ENCODE measurements at regions not wholly inside any gene's neighbourhood (a gene's known extent, or its start where the extent isn't known, plus 50 kb on each side); places are given as distances from the start of the nearest gene placed in this dataset.

GRCh38 chr4:126547352-126547751 lies 1085.4 kb upstream of the INTU start:
- no peak for TF ChIP-seq CTCF (IDR thresholded peaks at IDR 0.05; ENCODE audit: low read depth, low read length)
- DNase-seq: no peak
- H3K36me3 ChIP-seq: no peaks in the 10 kb centered on the region
- no peaks in the 10 kb centered on the region for H3K9me3 ChIP-seq
- peaks cover 4% of the 10 kb centered on the region for H3K4me1 ChIP-seq
- no peak overlapping the region for H3K4me3 ChIP-seq (ENCODE audit: low read depth, low read length)
- no peaks in the 10 kb centered on the region for H3K27me3 ChIP-seq

- DNase-seq: no peak
- H3K4me1 ChIP-seq: peaks cover 4% of the 10 kb centered on the region; the same call in 1 of the 2 replicates
- TF ChIP-seq CTCF (IDR thresholded peaks at IDR 0.05; ENCODE audit: low read depth, low read length): no peak
- no peaks in the 10 kb centered on the region for H3K27me3 ChIP-seq
- no peaks in the 10 kb centered on the region for H3K36me3 ChIP-seq
- no peak overlapping the region for H3K4me3 ChIP-seq (ENCODE audit: low read depth, low read length)
- no peaks in the 10 kb centered on the region; the same call in 1 of the 2 replicates for H3K9me3 ChIP-seq
These were observed 1083.9 kb upstream of the INTU start for GRCh38 chr4:126548890-126549289.

DNA sequence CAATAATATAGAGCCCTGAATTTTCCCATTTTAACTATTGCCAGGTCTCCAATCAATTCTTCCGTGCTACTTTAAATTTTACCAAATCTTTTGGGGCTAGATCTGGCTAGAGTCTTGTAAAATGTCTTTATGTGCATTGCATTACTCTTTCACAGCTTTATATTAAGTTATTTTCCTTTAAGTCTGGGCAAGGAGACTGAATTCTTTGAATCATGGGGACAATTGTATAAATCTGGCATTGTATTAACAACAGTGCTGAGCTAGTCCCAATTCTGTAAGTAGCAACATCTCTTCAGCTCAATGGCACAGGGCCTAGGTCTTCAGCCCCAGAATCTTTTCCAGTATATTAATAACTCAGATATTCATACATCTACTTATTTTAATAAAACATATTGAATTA lies 1080.4 kb upstream of the INTU start:
- no peak for TF ChIP-seq CTCF (IDR thresholded peaks at IDR 0.05; ENCODE audit: low read depth, low read length)
- no peaks in the 10 kb centered on the region; the same call in 1 of the 2 replicates for H3K9me3 ChIP-seq
- H3K27me3 ChIP-seq: no peaks in the 10 kb centered on the region
- H3K4me3 ChIP-seq (ENCODE audit: low read depth, low read length): no peak overlapping the region
- H3K36me3 ChIP-seq: no peaks in the 10 kb centered on the region
- H3K4me1 ChIP-seq: no peaks in the 10 kb centered on the region
- no peak for DNase-seq

DNA sequence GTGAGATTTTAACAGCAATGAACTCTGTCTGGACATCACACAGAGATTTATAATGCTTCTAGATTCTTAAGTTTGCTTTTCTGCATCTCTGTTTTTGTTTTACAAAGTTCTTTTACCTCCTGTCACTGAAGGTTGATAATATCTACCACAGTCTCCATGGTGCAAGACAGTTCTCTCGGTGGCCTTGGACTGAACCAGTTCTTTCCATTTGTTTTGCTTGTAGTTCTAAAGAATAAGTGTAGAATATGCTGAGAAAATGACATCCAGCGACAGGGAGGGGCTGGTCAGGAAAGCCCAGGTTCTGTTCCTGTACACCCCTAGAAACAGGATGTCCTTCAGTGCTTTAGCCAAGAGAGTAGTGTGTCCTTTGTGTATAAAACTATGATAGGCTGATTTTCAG lies 1079.5 kb upstream of the INTU start:
- H3K4me1 ChIP-seq: no peaks in the 10 kb centered on the region
- no peak for DNase-seq
- H3K9me3 ChIP-seq: no peaks in the 10 kb centered on the region; the same call in 1 of the 2 replicates
- no peak overlapping the region for H3K4me3 ChIP-seq (ENCODE audit: low read depth, low read length)
- H3K36me3 ChIP-seq: no peaks in the 10 kb centered on the region
- no peak for TF ChIP-seq CTCF (IDR thresholded peaks at IDR 0.05; ENCODE audit: low read depth, low read length)
- no peaks in the 10 kb centered on the region for H3K27me3 ChIP-seq

DNA sequence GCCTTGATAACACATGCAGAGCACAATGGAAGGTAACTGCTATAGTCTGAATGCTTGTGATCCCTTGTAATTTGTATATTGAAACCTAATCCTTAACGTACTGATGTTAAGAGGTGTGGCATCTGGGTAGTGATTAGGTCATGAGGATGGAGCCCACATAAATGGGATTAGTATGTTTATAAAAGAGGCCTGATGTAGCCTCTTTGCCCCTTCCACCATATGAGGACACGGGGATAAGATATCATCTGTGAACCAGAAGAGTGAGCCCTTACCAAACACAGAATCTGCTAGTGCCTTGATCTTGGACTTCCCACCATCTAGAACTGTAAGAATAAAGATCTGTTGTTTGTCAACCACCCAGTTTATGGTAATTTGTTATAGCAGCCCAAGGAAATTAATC lies 1074.2 kb upstream of the INTU start:
- no peak overlapping the region for H3K4me3 ChIP-seq (ENCODE audit: low read depth, low read length)
- no peaks in the 10 kb centered on the region for H3K27me3 ChIP-seq
- DNase-seq: no peak
- no peaks in the 10 kb centered on the region for H3K36me3 ChIP-seq
- no peaks in the 10 kb centered on the region for H3K9me3 ChIP-seq
- peaks cover 5% of the 10 kb centered on the region for H3K4me1 ChIP-seq
- TF ChIP-seq CTCF (IDR thresholded peaks at IDR 0.05; ENCODE audit: low read depth, low read length): no peak

- H3K9me3 ChIP-seq: no peaks in the 10 kb centered on the region
- no peak overlapping the region for H3K4me3 ChIP-seq (ENCODE audit: low read depth, low read length)
- H3K27me3 ChIP-seq: no peaks in the 10 kb centered on the region
- no peak for DNase-seq
- no peak for TF ChIP-seq CTCF (IDR thresholded peaks at IDR 0.05; ENCODE audit: low read depth, low read length)
- H3K4me1 ChIP-seq: peaks cover 15% of the 10 kb centered on the region
- H3K36me3 ChIP-seq: no peaks in the 10 kb centered on the region
These were observed 1072.8 kb upstream of the INTU start for GRCh38 chr4:126559961-126560360.

All from BE2C (cell line).